Peyer's patch (tissue), 4 donors: ENCODE measurements at regions not wholly inside any gene's neighbourhood (a gene's known extent, or its start where the extent isn't known, plus 50 kb on each side); places are given as distances from the start of the nearest gene placed in this dataset.

Source experiments
- CTCF ChIP-seq, 6 experiments: fragments of 450-650 bp in 4 of 6; fragments of 200-600 bp in 2 of 6; sonication (generic) in 1 of 6; IDR thresholded peaks; one replicate each; pipeline ENCODE4 v1.5.1; 2017 to 2019; ENCODE audit warnings: antibody characterized with exemption in 6 of 6, mild to moderate bottlenecking in 3 of 6, moderate library complexity in 1 of 6
- POLR2A ChIP-seq, 2 donors: fragments of 450-650 bp; IDR thresholded peaks; one replicate each; pipeline ENCODE4 v1.5.1; 2017; ENCODE audit warnings: antibody characterized with exemption in 2 of 2, mild to moderate bottlenecking in 2 of 2, moderate library complexity in 2 of 2

DNA sequence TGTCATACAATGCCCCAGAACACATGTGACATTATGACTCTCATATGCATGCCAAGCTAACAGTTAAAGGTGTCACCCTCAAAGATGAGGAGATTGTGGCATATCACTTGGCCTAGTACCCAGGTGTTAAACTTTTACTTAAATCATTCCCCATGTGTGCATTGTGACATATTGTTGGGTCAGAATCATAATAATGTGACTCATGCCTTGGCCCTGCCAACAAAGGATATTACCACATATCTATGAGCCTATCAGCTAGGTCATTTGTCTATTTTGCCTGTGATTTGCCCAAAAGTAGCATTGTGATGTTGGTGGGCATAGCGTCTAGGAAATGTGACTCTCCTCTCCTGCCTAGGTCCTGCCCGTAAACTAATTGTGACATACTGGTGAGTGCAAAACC, 1147.1 kb upstream of the AMELY start:
- TF ChIP-seq CTCF (IDR thresholded peaks at IDR 0.05) = no peak
- no peak for TF ChIP-seq POLR2A (IDR thresholded peaks at IDR 0.05)
